CD4-positive, alpha-beta T cell treated with Interferon alpha-2 for 1 hour (primary cell): ENCODE measurements at regions not wholly inside any gene's neighbourhood (a gene's known extent, or its start where the extent isn't known, plus 50 kb on each side); places are given as distances from the start of the nearest gene placed in this dataset.

Experiments used
- DNase-seq, 2 donors: peaks; one replicate each; pipeline ENCODE4 v3.0.0-alpha.2; 2020 to 2022

GRCh38 chr1:187241971-187242370 is 413.2 kb downstream of the PLA2G4A start:
- DNase-seq = no peak

- no peak for DNase-seq
These were observed 415.9 kb downstream of the PLA2G4A start for GRCh38 chr1:187244623-187245022.

GRCh38 chr1:187245201-187245600 is 416.5 kb downstream of the PLA2G4A start:
- no peak for DNase-seq

GRCh38 chr1:187249196-187249595 is 420.4 kb downstream of the PLA2G4A start:
- DNase-seq = no peak

GRCh38 chr1:187252923-187253322 is 424.2 kb downstream of the PLA2G4A start:
- no peak for DNase-seq

GRCh38 chr1:187257476-187257875 is 428.7 kb downstream of the PLA2G4A start:
- DNase-seq = no peak

GRCh38 chr1:187261637-187262036 is 432.9 kb downstream of the PLA2G4A start:
- no peak for DNase-seq

- DNase-seq = no peak
These were observed 434.0 kb downstream of the PLA2G4A start for GRCh38 chr1:187262731-187263130.

- DNase-seq = no peak
These were observed 436.4 kb downstream of the PLA2G4A start for GRCh38 chr1:187264995-187265602.

GRCh38 chr1:187266051-187266450 is 437.3 kb downstream of the PLA2G4A start:
- DNase-seq = no peak

GRCh38 chr1:187267827-187268226 is 439.1 kb downstream of the PLA2G4A start:
- DNase-seq = no peak

- no peak for DNase-seq
These were observed 441.5 kb downstream of the PLA2G4A start for GRCh38 chr1:187270256-187270655.

- DNase-seq = no peak
These were observed 446.6 kb downstream of the PLA2G4A start for GRCh38 chr1:187275346-187275745.

GRCh38 chr1:187275985-187276575 is 447.3 kb downstream of the PLA2G4A start:
- DNase-seq = no peak

GRCh38 chr1:187276677-187277076 is 447.9 kb downstream of the PLA2G4A start:
- DNase-seq = no peak

GRCh38 chr1:187280031-187280430 is 451.3 kb downstream of the PLA2G4A start:
- no peak for DNase-seq

GRCh38 chr1:187281085-187281484 is 452.3 kb downstream of the PLA2G4A start:
- no peak for DNase-seq

GRCh38 chr1:187283984-187284383 is 455.2 kb downstream of the PLA2G4A start:
- no peak for DNase-seq

- DNase-seq = no peak
These were observed 465.9 kb downstream of the PLA2G4A start for GRCh38 chr1:187294421-187295201.

- DNase-seq = no peak
These were observed 471.3 kb downstream of the PLA2G4A start for GRCh38 chr1:187300081-187300480.

- no peak for DNase-seq
These were observed 478.1 kb downstream of the PLA2G4A start for GRCh38 chr1:187306710-187307415.

- no peak for DNase-seq
These were observed 481.4 kb downstream of the PLA2G4A start for GRCh38 chr1:187310038-187310631.

GRCh38 chr1:187313115-187313514 is 484.4 kb downstream of the PLA2G4A start:
- DNase-seq = no peak
